ENCODE measurements at regions not wholly inside any gene's neighbourhood (a gene's known extent, or its start where the extent isn't known, plus 50 kb on each side); places are given as distances from the start of the nearest gene placed in this dataset.

GRCh38 chr14:87067061-87067460 is 925.9 kb downstream of the GALC start:
- TF ChIP-seq CTCF (IDR thresholded peaks at IDR 0.05; ENCODE audit: poor library complexity, severe bottlenecking) (no peak), RAD21 (conservative IDR thresholded peaks at IDR 0.05) (no peak), TAF1 (IDR thresholded peaks at IDR 0.05; ENCODE audit: low read depth) (no peak), EZH2 (IDR thresholded peaks at IDR 0.05; ENCODE audit: borderline replicate concordance, insufficient read depth, low read length, poor library complexity, severe bottlenecking) (no peak), EP300 (conservative IDR thresholded peaks at IDR 0.05; ENCODE audit: poor library complexity, severe bottlenecking) (no peak)
